Caco-2 (cell line): ENCODE measurements at regions not wholly inside any gene's neighbourhood (a gene's known extent, or its start where the extent isn't known, plus 50 kb on each side); places are given as distances from the start of the nearest gene placed in this dataset.

Experiments used
- BruUV-seq: library from RNA; stranded (reverse); fragments of 400-500 nt; replicated peaks from 2 replicates; lab custom pipeline; 2021; lab: Mats Ljungman, UMichigan
- CTCF ChIA-PET: fragments of 300-600 bp; sonication (Branson Sonifier 250); formaldehyde crosslinking; loops from one replicate; lab custom pipeline; 2022; ENCODE audit warnings: antibody characterized with exemption; lab: Charles Lee
- POLR2A ChIA-PET: fragments of 300-600 bp; sonication (Branson Sonifier 250); formaldehyde crosslinking; loops from one replicate; lab custom pipeline; 2022; ENCODE audit warnings: antibody characterized with exemption; lab: Charles Lee
- DNase-seq, 2 experiments: peaks; one replicate each; pipeline versions ENCODE4 v3.0.0 to v3.0.0-alpha.2; 2020 to 2022
- H3K27me3 ChIP-seq: replicated peaks from 2 replicates; pipeline ENCODE4 v1.6.0; 2011; ENCODE audit warnings: low read length; ENCODE audit not compliant: control insufficient read depth, insufficient read depth
- H3K36me3 ChIP-seq: 2 replicates; pipeline ENCODE4 v1.5.1; 2011; ENCODE audit warnings: low read length; ENCODE audit not compliant: control insufficient read depth, insufficient read depth
- H3K4me1 ChIP-seq: fragments of 250-450 bp; sonication (Bioruptor Pico); 2 replicates; pipeline ENCODE4 v1.5.1; 2020; ENCODE audit warnings: mild to moderate bottlenecking
- H3K4me3 ChIP-seq: 2 replicates; pipeline ENCODE4 v1.5.1; 2011; ENCODE audit warnings: low read depth, mild to moderate bottlenecking, control low read depth, low read length
- H3K9me3 ChIP-seq: fragments of 250-450 bp; sonication (Bioruptor Pico); 2 replicates; pipeline ENCODE4 v1.5.1; 2020; ENCODE audit warnings: mild to moderate bottlenecking, moderate library complexity
- H3K27ac Mint-ChIP-seq: one replicate; pipeline ENCODE4 v1.8.0; 2022; ENCODE audit warnings: mixed read lengths; ENCODE audit not compliant: unreplicated experiment
- H3K27me3 Mint-ChIP-seq: one replicate; pipeline ENCODE4 v1.8.0; 2022; ENCODE audit warnings: mixed read lengths; ENCODE audit not compliant: insufficient read depth, unreplicated experiment
- H3K36me3 Mint-ChIP-seq: one replicate; pipeline ENCODE4 v1.8.0; 2022; ENCODE audit warnings: mild to moderate bottlenecking, mixed read lengths; ENCODE audit not compliant: insufficient read depth, unreplicated experiment
- H3K4me1 Mint-ChIP-seq: one replicate; pipeline ENCODE4 v1.8.0; 2022; ENCODE audit warnings: low read depth, mixed read lengths; ENCODE audit not compliant: unreplicated experiment
- H3K4me3 Mint-ChIP-seq: one replicate; pipeline ENCODE4 v1.8.0; 2022; ENCODE audit warnings: mild to moderate bottlenecking, moderate library complexity, mixed read lengths; ENCODE audit not compliant: unreplicated experiment
- H3K9me3 Mint-ChIP-seq: one replicate; pipeline ENCODE4 v1.8.0; 2022; ENCODE audit warnings: mixed read lengths; ENCODE audit not compliant: unreplicated experiment
- intact Hi-C: fragments of 100-400 bp; cut with micrococcal nuclease; formaldehyde crosslinking; loops from one replicate; pipeline ENCODE4 v1.10.0; 2022; ENCODE audit not compliant: unreplicated experiment
- TF ChIP-seq, protein P1 (sequence below), 2 experiments: fragments of 200-600 bp in 1 of 2; IDR thresholded peaks; 1 replicate in 1 of 2; 2 replicates in 1 of 2; pipeline versions ENCODE4 v1.5.1 to v1.8.0; 2011 to 2022; ENCODE audit warnings: antibody characterized with exemption in 1 of 2, control low read depth in 1 of 2, inconsistent platforms in 1 of 2, low read depth in 1 of 2, low read length in 1 of 2, mild to moderate bottlenecking in 1 of 2, moderate library complexity in 1 of 2; ENCODE audit not compliant: insufficient read depth in 1 of 2, severe bottlenecking in 1 of 2, unreplicated experiment in 1 of 2

DNA sequence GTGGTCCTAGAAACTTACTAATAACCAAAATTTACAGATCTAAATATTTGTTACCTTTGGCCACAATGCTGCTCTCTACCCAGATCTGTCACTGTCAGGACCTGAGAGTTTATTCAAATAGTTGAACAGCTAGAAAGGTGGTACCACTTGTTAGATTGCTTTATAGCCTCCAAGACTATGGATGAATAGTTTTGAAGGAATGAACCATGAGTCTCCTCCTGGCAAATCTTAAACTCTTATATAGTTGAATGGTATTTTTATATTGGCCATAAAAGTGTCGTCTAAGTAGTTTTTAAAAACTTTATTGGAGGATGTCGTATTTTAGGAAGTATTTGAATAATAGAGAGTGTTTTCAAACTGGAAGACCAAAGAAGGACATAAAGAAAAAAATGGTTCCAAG lies 178.7 kb downstream of the AHR start:
- Histone ChIP-seq H3K27me3 (no peaks in the 10 kb centered on the region), H3K36me3 (no peaks in the 10 kb centered on the region), H3K4me1 (no peaks in the 10 kb centered on the region), H3K9me3 (no peaks in the 10 kb centered on the region), H3K4me3 (no peak overlapping the region)
- no peak overlapping the region for H3K4me3 Mint-ChIP-seq
- POLR2A ChIA-PET, result no interaction called here
- H3K9me3 Mint-ChIP-seq, result no peaks in the 10 kb centered on the region
- TF ChIP-seq, protein P1, sequence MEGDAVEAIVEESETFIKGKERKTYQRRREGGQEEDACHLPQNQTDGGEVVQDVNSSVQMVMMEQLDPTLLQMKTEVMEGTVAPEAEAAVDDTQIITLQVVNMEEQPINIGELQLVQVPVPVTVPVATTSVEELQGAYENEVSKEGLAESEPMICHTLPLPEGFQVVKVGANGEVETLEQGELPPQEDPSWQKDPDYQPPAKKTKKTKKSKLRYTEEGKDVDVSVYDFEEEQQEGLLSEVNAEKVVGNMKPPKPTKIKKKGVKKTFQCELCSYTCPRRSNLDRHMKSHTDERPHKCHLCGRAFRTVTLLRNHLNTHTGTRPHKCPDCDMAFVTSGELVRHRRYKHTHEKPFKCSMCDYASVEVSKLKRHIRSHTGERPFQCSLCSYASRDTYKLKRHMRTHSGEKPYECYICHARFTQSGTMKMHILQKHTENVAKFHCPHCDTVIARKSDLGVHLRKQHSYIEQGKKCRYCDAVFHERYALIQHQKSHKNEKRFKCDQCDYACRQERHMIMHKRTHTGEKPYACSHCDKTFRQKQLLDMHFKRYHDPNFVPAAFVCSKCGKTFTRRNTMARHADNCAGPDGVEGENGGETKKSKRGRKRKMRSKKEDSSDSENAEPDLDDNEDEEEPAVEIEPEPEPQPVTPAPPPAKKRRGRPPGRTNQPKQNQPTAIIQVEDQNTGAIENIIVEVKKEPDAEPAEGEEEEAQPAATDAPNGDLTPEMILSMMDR (IDR thresholded peaks at IDR 0.05; ENCODE audit: insufficient read depth in 1 of 2, low read depth in 1 of 2, low read length in 1 of 2, severe bottlenecking in 1 of 2, unreplicated experiment in 1 of 2), result no peak
- H3K27me3 Mint-ChIP-seq, result no peaks in the 10 kb centered on the region
- H3K36me3 Mint-ChIP-seq, result no peaks in the 10 kb centered on the region
- BruUV-seq, result no TSS peak
- CTCF ChIA-PET, result no interaction called here
- no peak overlapping the region for H3K27ac Mint-ChIP-seq
- DNase-seq, result no peak
- intact Hi-C loops, result no loop called here
- no peaks in the 10 kb centered on the region for H3K4me1 Mint-ChIP-seq

DNA sequence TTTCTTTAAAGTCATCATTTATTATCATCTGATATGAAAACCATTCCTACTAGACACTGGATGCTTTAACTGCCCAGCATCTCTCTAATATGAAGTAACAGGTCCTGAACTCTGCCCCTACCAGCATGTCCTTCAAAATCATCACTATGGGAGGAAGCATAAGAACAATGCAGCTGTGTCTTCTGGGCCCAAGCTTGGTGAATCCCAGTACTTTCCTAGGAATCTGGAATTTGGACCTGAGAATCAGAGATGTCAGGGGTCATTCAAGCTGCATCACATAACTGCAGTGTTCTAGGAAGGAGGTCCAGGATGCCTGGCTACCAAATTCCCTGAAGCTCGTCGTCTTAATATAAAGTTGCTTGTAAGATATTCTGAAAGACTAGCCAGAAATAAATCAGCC lies 182.7 kb downstream of the AHR start:
- H3K9me3 ChIP-seq, result no peaks in the 10 kb centered on the region
- ChIA-PET POLR2A (no interaction called here), CTCF (no interaction called here)
- intact Hi-C loops, result no loop called here
- no TSS peak for BruUV-seq
- no peaks in the 10 kb centered on the region for H3K27me3 ChIP-seq
- no peaks in the 10 kb centered on the region for H3K36me3 ChIP-seq
- no peaks in the 10 kb centered on the region for H3K9me3 Mint-ChIP-seq
- H3K36me3 Mint-ChIP-seq, result no peaks in the 10 kb centered on the region
- no peaks in the 10 kb centered on the region for H3K27me3 Mint-ChIP-seq
- DNase-seq, result no peak
- TF ChIP-seq, protein P1 (IDR thresholded peaks at IDR 0.05; ENCODE audit: insufficient read depth in 1 of 2, low read depth in 1 of 2, low read length in 1 of 2, severe bottlenecking in 1 of 2, unreplicated experiment in 1 of 2), result no peak
- H3K27ac Mint-ChIP-seq, result no peak overlapping the region
- H3K4me1 ChIP-seq, result no peaks in the 10 kb centered on the region
- H3K4me1 Mint-ChIP-seq, result no peaks in the 10 kb centered on the region
- H3K4me3 ChIP-seq, result no peak overlapping the region
- H3K4me3 Mint-ChIP-seq, result no peak overlapping the region

DNA sequence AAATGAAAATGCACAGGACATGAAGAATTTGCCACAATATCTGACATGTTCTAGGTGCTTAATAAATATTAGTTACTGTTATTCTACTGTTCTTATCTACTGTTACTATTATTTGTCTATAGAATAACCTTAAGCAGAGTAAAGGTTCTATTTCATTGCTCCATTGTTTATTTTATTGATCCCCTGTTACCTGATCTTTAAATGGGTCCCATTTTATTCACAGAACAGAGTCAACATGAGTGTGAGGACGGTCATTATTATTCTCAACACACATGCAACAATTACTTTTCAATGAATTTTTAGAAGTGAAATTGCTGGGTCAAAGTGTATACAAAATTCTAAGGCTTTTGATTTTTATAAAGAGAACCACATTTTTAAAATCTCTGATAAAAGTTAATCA lies 186.9 kb downstream of the AHR start:
- no peaks in the 10 kb centered on the region for H3K27me3 Mint-ChIP-seq
- POLR2A ChIA-PET, result no interaction called here
- no peaks in the 10 kb centered on the region for H3K36me3 Mint-ChIP-seq
- no peaks in the 10 kb centered on the region for H3K9me3 ChIP-seq
- H3K4me3 ChIP-seq, result no peak overlapping the region
- no peaks in the 10 kb centered on the region for H3K27me3 ChIP-seq
- no peak overlapping the region for H3K27ac Mint-ChIP-seq
- H3K4me1 ChIP-seq, result no peaks in the 10 kb centered on the region
- TF ChIP-seq, protein P1 (IDR thresholded peaks at IDR 0.05; ENCODE audit: insufficient read depth in 1 of 2, low read depth in 1 of 2, low read length in 1 of 2, severe bottlenecking in 1 of 2, unreplicated experiment in 1 of 2), result no peak
- no peak overlapping the region for H3K4me3 Mint-ChIP-seq
- no peaks in the 10 kb centered on the region for H3K36me3 ChIP-seq
- CTCF ChIA-PET, result no interaction called here
- peaks cover 7% of the 10 kb centered on the region for H3K4me1 Mint-ChIP-seq
- BruUV-seq, result no TSS peak
- intact Hi-C loops, result no loop called here
- DNase-seq, result no peak
- no peaks in the 10 kb centered on the region for H3K9me3 Mint-ChIP-seq
